ENCODE measurements at regions not wholly inside any gene's neighbourhood (a gene's known extent, or its start where the extent isn't known, plus 50 kb on each side); places are given as distances from the start of the nearest gene placed in this dataset.
A peak's percentile ranks its signal among the peaks of the same experiment; 100 is the strongest.
"Not testable (repeated sequence)": the region's sequence is repeated elsewhere in the genome, so short reads cannot be mapped to it uniquely, and the experiment has no call there.

- H4K8ac ChIP-seq (ENCODE audit: low read depth, low read length) = no peak overlapping the region
- H3K9me3 ChIP-seq (replicated peaks in 1 of 2; ENCODE audit: control insufficient read depth in 2 of 2, insufficient read depth in 1 of 2, low read depth in 1 of 2, low read length in 2 of 2) = peaks cover 0 to under 1% of the 10 kb centered on the region in 2 donors
- no peak for DNase-seq (ENCODE audit: low spot score)
- H3K4me2 ChIP-seq (ENCODE audit: insufficient read depth, low read length, poor library complexity, severe bottlenecking) = no peak overlapping the region
- H3K18ac ChIP-seq (ENCODE audit: low read length) = peak overlapping the region; percentile 0
- no peak overlapping the region for H3K9ac ChIP-seq (ENCODE audit: low read depth, low read length, poor library complexity)
- H3K23ac ChIP-seq (ENCODE audit: low read depth, low read length, poor library complexity) = no peak overlapping the region
- H2BK120ac ChIP-seq (ENCODE audit: low read depth, low read length) = no peak overlapping the region
- peaks cover 0 to 9% of the 10 kb centered on the region in 2 donors for H3K4me1 ChIP-seq (ENCODE audit: control insufficient read depth in 2 of 2, insufficient read depth in 1 of 2, low read depth in 1 of 2, low read length in 2 of 2)
- H2BK12ac ChIP-seq (ENCODE audit: low read length) = no peak overlapping the region
- no CpG with 5 or more reads among the region's 12 CpGs for WGBS, 2 donors (ENCODE audit: extremely low coverage in 2 of 2, insufficient read length in 2 of 2, insufficient replicate concordance in 1 of 2)
- H2BK5ac ChIP-seq (ENCODE audit: low read length) = no peak overlapping the region
- H3K36me3 ChIP-seq (replicated peaks in 1 of 2; ENCODE audit: control insufficient read depth in 2 of 2, insufficient read depth in 2 of 2, low read length in 2 of 2) = no peaks in the 10 kb centered on the region
- no peak overlapping the region for H2AK5ac ChIP-seq (ENCODE audit: low read depth, low read length)
- H3K14ac ChIP-seq (ENCODE audit: low read length) = no peak overlapping the region
- H2AFZ ChIP-seq (ENCODE audit: low read length) = no peak overlapping the region
- H3K4ac ChIP-seq (ENCODE audit: low read length) = no peak overlapping the region
- no peaks in the 10 kb centered on the region for H3K79me1 ChIP-seq (ENCODE audit: low read depth, low read length)
- no peak overlapping the region for H4K91ac ChIP-seq (ENCODE audit: low read depth, low read length, poor library complexity)
- no peak overlapping the region for H2BK15ac ChIP-seq (ENCODE audit: low read length)
- H3K27ac ChIP-seq (replicated peaks; ENCODE audit: low read length) = no peak overlapping the region
- H3K27me3 ChIP-seq (ENCODE audit: control insufficient read depth in 3 of 3, insufficient read depth in 3 of 3, low read depth in 1 of 3, low read length in 3 of 3) = no peaks in the 10 kb centered on the region
- H3K4me3 ChIP-seq (ENCODE audit: low read length in 2 of 2) = no peak overlapping the region
Observed at GRCh38 chr2:7378591-7378990, 461.4 kb downstream of the RNF144A start.

GRCh38 chr2:7379799-7380198 lies 462.6 kb downstream of the RNF144A start:
- Histone ChIP-seq H2AFZ (ENCODE audit: low read length) (no peak overlapping the region), H3K14ac (ENCODE audit: low read length) (no peak overlapping the region), H2BK15ac (ENCODE audit: low read length) (no peak overlapping the region), H3K4ac (ENCODE audit: low read length) (no peak overlapping the region), H2BK5ac (ENCODE audit: low read length) (no peak overlapping the region), H3K9me3 (replicated peaks in 1 of 2; ENCODE audit: control insufficient read depth in 2 of 2, insufficient read depth in 1 of 2, low read depth in 1 of 2, low read length in 2 of 2) (peaks cover 0 to 1% of the 10 kb centered on the region in 2 donors), H4K91ac (ENCODE audit: low read depth, low read length, poor library complexity) (no peak overlapping the region), H3K4me1 (ENCODE audit: control insufficient read depth in 2 of 2, insufficient read depth in 1 of 2, low read depth in 1 of 2, low read length in 2 of 2) (peaks cover 0 to 7% of the 10 kb centered on the region in 2 donors), H4K8ac (ENCODE audit: low read depth, low read length) (no peak overlapping the region), H3K27ac (replicated peaks; ENCODE audit: low read length) (no peak overlapping the region), H2BK12ac (ENCODE audit: low read length) (no peak overlapping the region), H3K36me3 (replicated peaks in 1 of 2; ENCODE audit: control insufficient read depth in 2 of 2, insufficient read depth in 2 of 2, low read length in 2 of 2) (no peaks in the 10 kb centered on the region), H3K18ac (ENCODE audit: low read length) (no peak overlapping the region), H3K79me1 (ENCODE audit: low read depth, low read length) (no peaks in the 10 kb centered on the region), H2BK120ac (ENCODE audit: low read depth, low read length) (no peak overlapping the region), H3K4me3 (ENCODE audit: low read length in 2 of 2) (no peak overlapping the region), H2AK5ac (ENCODE audit: low read depth, low read length) (no peak overlapping the region), H3K9ac (ENCODE audit: low read depth, low read length, poor library complexity) (no peak overlapping the region), H3K23ac (ENCODE audit: low read depth, low read length, poor library complexity) (no peak overlapping the region), H3K4me2 (ENCODE audit: insufficient read depth, low read length, poor library complexity, severe bottlenecking) (no peak overlapping the region), H3K27me3 (ENCODE audit: control insufficient read depth in 3 of 3, insufficient read depth in 3 of 3, low read depth in 1 of 3, low read length in 3 of 3) (no peaks in the 10 kb centered on the region)
- no CpG with 5 or more reads among the region's 3 CpGs for WGBS, 2 donors (ENCODE audit: extremely low coverage in 2 of 2, insufficient read length in 2 of 2, insufficient replicate concordance in 1 of 2)
- DNase-seq (ENCODE audit: low spot score) = no peak

GRCh38 chr2:7384773-7385349 lies 467.6 kb downstream of the RNF144A start:
- no peaks in the 10 kb centered on the region for H3K36me3 ChIP-seq (replicated peaks in 1 of 2; ENCODE audit: control insufficient read depth in 2 of 2, insufficient read depth in 2 of 2, low read length in 2 of 2)
- no peak overlapping the region for H3K4me3 ChIP-seq (ENCODE audit: low read length in 2 of 2)
- H3K4me2 ChIP-seq (ENCODE audit: insufficient read depth, low read length, poor library complexity, severe bottlenecking) = no peak overlapping the region
- H3K4me1 ChIP-seq (ENCODE audit: control insufficient read depth in 2 of 2, insufficient read depth in 1 of 2, low read depth in 1 of 2, low read length in 2 of 2) = peaks cover 0 to 2% of the 10 kb centered on the region in 2 donors
- no peak overlapping the region for H4K91ac ChIP-seq (ENCODE audit: low read depth, low read length, poor library complexity)
- H3K18ac ChIP-seq (ENCODE audit: low read length) = no peak overlapping the region
- H3K9me3 ChIP-seq (replicated peaks in 1 of 2; ENCODE audit: control insufficient read depth in 2 of 2, insufficient read depth in 1 of 2, low read depth in 1 of 2, low read length in 2 of 2) = peaks cover 0 to 1% of the 10 kb centered on the region in 2 donors
- no peak overlapping the region for H2AK5ac ChIP-seq (ENCODE audit: low read depth, low read length)
- H2BK15ac ChIP-seq (ENCODE audit: low read length) = no peak overlapping the region
- no peak overlapping the region for H3K4ac ChIP-seq (ENCODE audit: low read length)
- no peaks in the 10 kb centered on the region for H3K79me1 ChIP-seq (ENCODE audit: low read depth, low read length)
- no peak overlapping the region for H2BK5ac ChIP-seq (ENCODE audit: low read length)
- H3K9ac ChIP-seq (ENCODE audit: low read depth, low read length, poor library complexity) = no peak overlapping the region
- H2BK120ac ChIP-seq (ENCODE audit: low read depth, low read length) = no peak overlapping the region
- no peak for DNase-seq (ENCODE audit: low spot score)
- no peak overlapping the region for H3K27ac ChIP-seq (replicated peaks; ENCODE audit: low read length)
- H2BK12ac ChIP-seq (ENCODE audit: low read length) = no peak overlapping the region
- H3K14ac ChIP-seq (ENCODE audit: low read length) = no peak overlapping the region
- H4K8ac ChIP-seq (ENCODE audit: low read depth, low read length) = no peak overlapping the region
- no peak overlapping the region for H2AFZ ChIP-seq (ENCODE audit: low read length)
- H3K23ac ChIP-seq (ENCODE audit: low read depth, low read length, poor library complexity) = no peak overlapping the region
- WGBS, 2 donors (ENCODE audit: extremely low coverage in 2 of 2, insufficient read length in 2 of 2, insufficient replicate concordance in 1 of 2) = no CpG with 5 or more reads among the region's 11 CpGs
- no peaks in the 10 kb centered on the region for H3K27me3 ChIP-seq (ENCODE audit: control insufficient read depth in 3 of 3, insufficient read depth in 3 of 3, low read depth in 1 of 3, low read length in 3 of 3)

GRCh38 chr2:7390311-7390710 lies 473.1 kb downstream of the RNF144A start:
- WGBS, 2 donors (ENCODE audit: extremely low coverage in 2 of 2, insufficient read length in 2 of 2, insufficient replicate concordance in 1 of 2) = no CpG with 5 or more reads among the region's 4 CpGs

More at GRCh38 chr2:7390311-7390710, 473.1 kb downstream of the RNF144A start:
- not testable (repeated sequence) for H2BK5ac ChIP-seq (ENCODE audit: low read length); H2AK5ac ChIP-seq (ENCODE audit: low read depth, low read length); H3K79me1 ChIP-seq (ENCODE audit: low read depth, low read length); H3K36me3 ChIP-seq (replicated peaks in 1 of 2; ENCODE audit: control insufficient read depth in 2 of 2, insufficient read depth in 2 of 2, low read length in 2 of 2); H3K4me2 ChIP-seq (ENCODE audit: insufficient read depth, low read length, poor library complexity, severe bottlenecking); H2BK15ac ChIP-seq (ENCODE audit: low read length); H3K9ac ChIP-seq (ENCODE audit: low read depth, low read length, poor library complexity); H3K18ac ChIP-seq (ENCODE audit: low read length); H3K27ac ChIP-seq (replicated peaks; ENCODE audit: low read length); H2BK120ac ChIP-seq (ENCODE audit: low read depth, low read length); H2AFZ ChIP-seq (ENCODE audit: low read length); H3K4me3 ChIP-seq (ENCODE audit: low read length in 2 of 2); H4K8ac ChIP-seq (ENCODE audit: low read depth, low read length); H3K27me3 ChIP-seq (ENCODE audit: control insufficient read depth in 3 of 3, insufficient read depth in 3 of 3, low read depth in 1 of 3, low read length in 3 of 3); H4K91ac ChIP-seq (ENCODE audit: low read depth, low read length, poor library complexity); H3K14ac ChIP-seq (ENCODE audit: low read length); H3K9me3 ChIP-seq (replicated peaks in 1 of 2; ENCODE audit: control insufficient read depth in 2 of 2, insufficient read depth in 1 of 2, low read depth in 1 of 2, low read length in 2 of 2); H2BK12ac ChIP-seq (ENCODE audit: low read length); H3K23ac ChIP-seq (ENCODE audit: low read depth, low read length, poor library complexity); DNase-seq (ENCODE audit: low spot score); H3K4ac ChIP-seq (ENCODE audit: low read length)
- peaks cover 0 to 10% of the 10 kb centered on the region in 2 donors for H3K4me1 ChIP-seq (ENCODE audit: control insufficient read depth in 2 of 2, insufficient read depth in 1 of 2, low read depth in 1 of 2, low read length in 2 of 2)

Data from neuronal stem cell (in vitro differentiated cells).